Effector memory CD8-positive, alpha-beta T cell (primary cell): ENCODE measurements at regions not wholly inside any gene's neighbourhood (a gene's known extent, or its start where the extent isn't known, plus 50 kb on each side); places are given as distances from the start of the nearest gene placed in this dataset.

Source experiments
- ATAC-seq: fragments of 150-1000 bp; cut with Tn5 transposase; replicated peaks from 2 replicates; pipeline ENCODE4 v1.10.0; 2021; ENCODE audit warnings: mild to moderate bottlenecking, moderate library complexity
- DNase-seq, 3 experiments: peaks; one replicate each; pipeline ENCODE4 v3.0.0; 2021
- H3K27ac Mint-ChIP-seq, 2 donors: one replicate each; pipeline ENCODE4 v1.8.0; 2022; ENCODE audit warnings: mild to moderate bottlenecking in 2 of 2, mixed read lengths in 2 of 2, moderate library complexity in 2 of 2
- H3K27me3 Mint-ChIP-seq, 2 donors: one replicate each; pipeline ENCODE4 v1.8.0; 2022; ENCODE audit warnings: mixed read lengths in 2 of 2
- H3K36me3 Mint-ChIP-seq: one replicate; pipeline ENCODE4 v1.8.0; 2022; ENCODE audit warnings: mild to moderate bottlenecking, moderate library complexity, mixed read lengths; ENCODE audit not compliant: insufficient read depth
- H3K4me1 Mint-ChIP-seq, 2 donors: one replicate each; pipeline ENCODE4 v1.8.0; 2022; ENCODE audit warnings: low read depth in 2 of 2, mixed read lengths in 2 of 2
- H3K4me3 Mint-ChIP-seq, 2 donors: one replicate each; pipeline ENCODE4 v1.8.0; 2022; ENCODE audit warnings: mild to moderate bottlenecking in 2 of 2, mixed read lengths in 2 of 2, moderate library complexity in 2 of 2
- H3K9me3 Mint-ChIP-seq, 2 donors: one replicate each; pipeline ENCODE4 v1.8.0; 2022; ENCODE audit warnings: mixed read lengths in 2 of 2

DNA sequence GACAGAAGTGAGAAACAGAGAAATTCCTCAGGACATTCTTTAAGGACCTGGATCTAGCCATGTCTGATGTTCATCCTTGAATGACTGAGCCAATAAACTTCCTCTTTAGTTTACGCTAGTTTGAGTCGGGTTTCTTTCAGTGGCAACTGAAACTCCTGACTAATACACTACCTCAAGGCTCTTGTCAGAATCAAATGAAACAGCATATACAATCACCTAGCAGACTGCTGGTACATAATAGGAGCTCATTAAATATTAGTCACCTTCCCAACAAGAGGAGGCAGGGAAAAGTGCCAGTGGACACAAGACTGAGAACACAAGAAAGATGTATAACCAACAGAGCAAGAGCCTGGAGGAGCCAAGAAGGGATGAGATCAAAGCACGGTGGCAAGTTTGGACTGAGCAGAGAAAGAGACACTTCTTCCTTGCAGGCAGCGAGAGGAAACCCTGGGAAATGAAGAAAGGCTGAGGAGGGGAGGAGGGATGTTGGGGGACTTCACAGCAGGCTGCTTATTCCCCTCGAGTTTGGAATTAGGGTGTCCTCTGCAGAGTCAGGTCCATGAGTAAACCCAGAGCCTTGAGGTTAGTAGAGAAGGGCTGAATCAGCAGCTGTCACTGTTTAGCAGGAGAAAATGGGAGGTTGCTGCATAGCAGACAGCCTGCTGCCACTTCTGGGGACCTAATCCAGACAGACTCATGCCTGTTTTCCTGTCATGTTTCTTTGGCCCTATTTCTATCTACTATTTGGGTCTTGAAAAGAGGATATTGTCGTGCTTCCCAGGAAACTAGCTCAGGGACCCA lies 73.3 kb downstream of the MRPL46 start:
- peaks cover 0 to 3% of the 10 kb centered on the region in 2 donors for H3K4me1 Mint-ChIP-seq
- ATAC-seq (no peak), DNase-seq (no peak)
- no peaks in the 10 kb centered on the region for H3K36me3 Mint-ChIP-seq
- no peak overlapping the region for H3K4me3 Mint-ChIP-seq
- H3K27me3 Mint-ChIP-seq, result peaks cover 29 to 85% of the 10 kb centered on the region in 2 donors
- no peak overlapping the region for H3K27ac Mint-ChIP-seq
- H3K9me3 Mint-ChIP-seq, result no peaks in the 10 kb centered on the region

- no peaks in the 10 kb centered on the region for H3K4me1 Mint-ChIP-seq
Measured at GRCh38 chr15:88391700-88392099, 75.5 kb downstream of the MRPL46 start.

DNA sequence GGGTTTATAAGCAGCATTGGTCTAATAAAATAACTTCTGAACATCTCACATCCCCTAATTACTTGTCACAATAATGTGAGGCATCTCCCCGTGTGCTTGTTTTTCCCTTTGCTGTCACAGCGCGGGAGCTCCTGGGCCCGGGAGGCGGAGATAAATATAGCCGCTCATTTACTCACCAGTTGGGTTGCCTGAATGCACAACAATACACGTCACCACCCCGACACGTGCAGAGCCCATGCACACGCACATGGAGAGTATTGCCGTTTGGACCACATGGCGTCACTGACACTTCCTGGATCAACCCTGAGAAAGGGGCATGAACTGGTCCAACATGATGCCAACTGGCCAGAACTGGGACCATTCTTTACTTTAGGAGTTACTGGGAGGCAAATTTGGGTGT lies 76.2 kb downstream of the MRPL46 start:
- no peaks in the 10 kb centered on the region for H3K9me3 Mint-ChIP-seq
- no peak for DNase-seq
- H3K27ac Mint-ChIP-seq, result no peak overlapping the region
- no peaks in the 10 kb centered on the region for H3K4me1 Mint-ChIP-seq
- H3K36me3 Mint-ChIP-seq, result no peaks in the 10 kb centered on the region
- H3K4me3 Mint-ChIP-seq, result no peak overlapping the region
- no peak for ATAC-seq
- peaks cover 23 to 84% of the 10 kb centered on the region in 2 donors for H3K27me3 Mint-ChIP-seq

More at GRCh38 chr15:88391700-88392099, 75.5 kb downstream of the MRPL46 start:
- no peak for ATAC-seq
- Mint-ChIP-seq H3K36me3 (no peaks in the 10 kb centered on the region), H3K4me3 (no peak overlapping the region), H3K27me3 (peaks cover 24 to 84% of the 10 kb centered on the region in 2 donors), H3K27ac (no peak overlapping the region), H3K9me3 (no peaks in the 10 kb centered on the region)
- DNase-seq, result no peak

DNA sequence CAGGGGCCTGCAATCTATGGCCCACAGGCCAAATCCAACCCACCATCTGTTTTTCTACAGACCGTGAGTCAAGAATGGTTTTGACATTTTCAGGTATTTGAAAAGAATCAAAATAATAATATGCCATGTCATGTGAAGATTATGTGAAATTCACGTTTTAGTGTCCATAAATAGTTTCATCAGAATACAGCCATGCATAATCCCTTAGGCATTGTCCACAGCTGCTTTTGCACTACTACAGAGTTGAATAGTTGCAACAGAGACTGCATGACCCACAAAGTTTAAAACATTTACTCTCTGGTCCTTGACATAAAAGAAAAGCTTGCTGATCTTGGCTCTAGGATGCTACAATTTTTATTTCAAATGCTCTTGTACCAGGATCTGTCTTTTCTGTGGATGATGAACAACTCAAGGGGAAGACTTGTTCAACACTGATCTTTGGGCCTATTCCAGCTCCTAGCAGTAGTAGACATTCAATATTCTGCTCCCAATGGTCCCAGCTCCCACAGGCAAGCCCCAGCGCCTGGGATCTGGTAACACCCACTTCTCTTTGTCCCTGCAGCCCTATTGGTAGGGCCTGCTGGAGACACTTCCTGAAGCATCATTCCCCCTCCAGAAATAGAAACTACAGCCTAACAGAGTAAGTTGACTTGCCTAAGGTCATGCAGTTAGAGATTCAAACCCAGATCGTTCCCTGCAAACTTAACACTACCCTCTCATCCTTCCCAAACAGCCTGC lies 76.9 kb downstream of the MRPL46 start:
- DNase-seq (no peak), ATAC-seq (no peak)
- Mint-ChIP-seq H3K27ac (no peak overlapping the region), H3K4me3 (no peak overlapping the region), H3K27me3 (peaks cover 21 to 81% of the 10 kb centered on the region in 2 donors), H3K4me1 (no peaks in the 10 kb centered on the region), H3K36me3 (no peaks in the 10 kb centered on the region), H3K9me3 (no peaks in the 10 kb centered on the region)

DNA sequence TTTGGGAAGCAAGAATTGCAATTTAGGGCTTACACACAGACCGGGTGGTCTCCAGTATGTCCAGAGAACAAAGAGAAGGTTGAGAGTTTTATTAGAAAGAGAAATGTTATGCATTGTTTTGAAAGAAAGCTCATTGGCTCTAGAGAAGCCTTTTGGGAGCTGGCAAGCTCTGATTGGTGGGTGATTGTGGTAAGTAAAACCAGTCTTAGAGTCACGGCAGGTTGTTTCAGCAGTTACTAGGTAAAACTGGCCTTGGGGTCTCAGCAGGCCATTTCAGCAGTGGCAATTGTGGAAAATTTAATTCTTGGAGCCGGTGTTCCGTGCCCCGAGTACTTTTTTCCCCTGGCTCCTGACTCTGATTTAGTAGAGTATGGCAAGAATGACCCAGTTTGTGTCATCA lies 78.1 kb downstream of the MRPL46 start:
- H3K4me1 Mint-ChIP-seq, result no peaks in the 10 kb centered on the region
- ATAC-seq, result no peak
- no peak overlapping the region for H3K4me3 Mint-ChIP-seq
- DNase-seq, result no peak
- no peaks in the 10 kb centered on the region for H3K36me3 Mint-ChIP-seq
- peaks cover 19 to 81% of the 10 kb centered on the region in 2 donors for H3K27me3 Mint-ChIP-seq
- no peaks in the 10 kb centered on the region for H3K9me3 Mint-ChIP-seq
- no peak overlapping the region for H3K27ac Mint-ChIP-seq

- H3K4me1 Mint-ChIP-seq, result no peaks in the 10 kb centered on the region
- DNase-seq, result no peak
- H3K27ac Mint-ChIP-seq, result no peak overlapping the region
- H3K36me3 Mint-ChIP-seq, result no peaks in the 10 kb centered on the region
- H3K4me3 Mint-ChIP-seq, result no peak overlapping the region
- no peaks in the 10 kb centered on the region for H3K9me3 Mint-ChIP-seq
- H3K27me3 Mint-ChIP-seq, result peaks cover 18 to 81% of the 10 kb centered on the region in 2 donors
- no peak for ATAC-seq
Measured at GRCh38 chr15:88388686-88389085, 78.5 kb downstream of the MRPL46 start.

DNA sequence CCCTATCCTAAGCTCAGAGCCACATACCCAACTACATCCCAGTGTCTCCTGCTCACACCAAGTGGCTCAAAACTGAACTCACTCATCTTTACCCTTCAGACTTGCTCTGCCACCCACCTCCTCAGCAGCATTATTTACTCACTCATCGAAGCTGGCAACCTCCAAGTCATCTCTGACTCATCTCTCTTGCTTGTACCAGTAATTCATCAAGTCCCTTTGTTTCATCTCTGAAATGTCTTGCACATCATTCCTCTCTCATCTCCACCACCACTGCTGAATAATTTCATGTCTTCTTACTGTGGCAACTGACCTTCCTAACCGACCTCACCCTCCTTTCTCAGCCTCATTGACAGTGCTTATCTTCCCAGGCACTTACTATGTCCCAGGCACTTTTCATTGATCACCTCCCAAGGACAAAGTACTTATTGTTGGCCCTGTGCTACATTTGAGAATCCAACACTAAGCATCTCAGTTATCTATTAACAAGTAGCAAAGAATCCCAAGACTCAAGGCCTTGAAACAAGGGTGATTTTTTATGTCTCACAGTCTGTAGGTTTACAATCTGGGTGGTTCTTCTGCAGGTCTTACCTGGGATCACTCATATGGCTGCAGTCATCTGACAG lies 82.0 kb downstream of the MRPL46 start:
- ATAC-seq, result no peak
- no peaks in the 10 kb centered on the region for H3K4me1 Mint-ChIP-seq

GRCh38 chr15:88383354-88383753 lies 83.8 kb downstream of the MRPL46 start:
- H3K36me3 Mint-ChIP-seq, result no peaks in the 10 kb centered on the region
- ATAC-seq (no peak), DNase-seq (no peak)
- H3K9me3 Mint-ChIP-seq, result no peaks in the 10 kb centered on the region
- H3K27ac Mint-ChIP-seq, result no peak overlapping the region
- H3K4me3 Mint-ChIP-seq, result no peak overlapping the region
- peaks cover 23 to 42% of the 10 kb centered on the region in 2 donors for H3K27me3 Mint-ChIP-seq
- H3K4me1 Mint-ChIP-seq, result no peaks in the 10 kb centered on the region

More for the DNA sequence above, 82.0 kb downstream of the MRPL46 start:
- no peak overlapping the region for H3K4me3 Mint-ChIP-seq
- H3K27ac Mint-ChIP-seq, result no peak overlapping the region
- no peaks in the 10 kb centered on the region for H3K9me3 Mint-ChIP-seq
- H3K36me3 Mint-ChIP-seq, result no peaks in the 10 kb centered on the region
- peaks cover 23 to 55% of the 10 kb centered on the region in 2 donors for H3K27me3 Mint-ChIP-seq
- DNase-seq, result no peak

- H3K27ac Mint-ChIP-seq, result no peak overlapping the region
- H3K4me3 Mint-ChIP-seq, result no peak overlapping the region
- no peaks in the 10 kb centered on the region for H3K9me3 Mint-ChIP-seq
- no peaks in the 10 kb centered on the region for H3K4me1 Mint-ChIP-seq
- no peaks in the 10 kb centered on the region for H3K36me3 Mint-ChIP-seq
- ATAC-seq (no peak), DNase-seq (no peak)
- peaks cover 23 to 37% of the 10 kb centered on the region in 2 donors for H3K27me3 Mint-ChIP-seq
Measured at GRCh38 chr15:88382482-88382983, 84.7 kb downstream of the MRPL46 start.

- no peak overlapping the region for H3K27ac Mint-ChIP-seq
- no peak overlapping the region for H3K4me3 Mint-ChIP-seq
- no peak for DNase-seq
- no peak for ATAC-seq
- H3K27me3 Mint-ChIP-seq, result peaks cover 21 to 36% of the 10 kb centered on the region in 2 donors
- H3K36me3 Mint-ChIP-seq, result no peaks in the 10 kb centered on the region
- no peaks in the 10 kb centered on the region for H3K9me3 Mint-ChIP-seq
- no peaks in the 10 kb centered on the region for H3K4me1 Mint-ChIP-seq
Measured at GRCh38 chr15:88378188-88378637, 89.0 kb downstream of the MRPL46 start.

DNA sequence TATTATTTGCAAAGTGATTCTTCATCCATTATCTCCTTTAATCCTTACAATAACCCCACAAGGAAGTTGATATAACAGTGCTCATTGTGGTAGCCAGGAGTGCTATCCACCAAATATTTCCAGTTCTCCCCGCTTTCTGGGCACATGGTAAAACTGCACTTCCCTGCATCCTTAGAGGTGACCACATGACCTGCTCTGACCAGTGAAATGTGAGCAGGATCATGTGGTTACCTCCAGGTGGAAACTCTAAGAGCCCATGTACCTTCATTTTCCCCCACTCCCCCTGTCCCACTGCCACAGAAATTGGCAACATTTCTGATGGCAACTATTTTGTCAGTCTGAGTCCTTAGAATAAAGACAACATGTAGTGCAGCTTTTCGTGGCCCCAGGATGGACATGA lies 89.7 kb downstream of the MRPL46 start:
- no peaks in the 10 kb centered on the region for H3K36me3 Mint-ChIP-seq
- H3K4me3 Mint-ChIP-seq, result no peak overlapping the region
- DNase-seq (no peak), ATAC-seq (no peak)
- H3K9me3 Mint-ChIP-seq, result no peaks in the 10 kb centered on the region
- H3K4me1 Mint-ChIP-seq, result no peaks in the 10 kb centered on the region
- peaks cover 23 to 42% of the 10 kb centered on the region in 2 donors for H3K27me3 Mint-ChIP-seq
- no peak overlapping the region for H3K27ac Mint-ChIP-seq

DNA sequence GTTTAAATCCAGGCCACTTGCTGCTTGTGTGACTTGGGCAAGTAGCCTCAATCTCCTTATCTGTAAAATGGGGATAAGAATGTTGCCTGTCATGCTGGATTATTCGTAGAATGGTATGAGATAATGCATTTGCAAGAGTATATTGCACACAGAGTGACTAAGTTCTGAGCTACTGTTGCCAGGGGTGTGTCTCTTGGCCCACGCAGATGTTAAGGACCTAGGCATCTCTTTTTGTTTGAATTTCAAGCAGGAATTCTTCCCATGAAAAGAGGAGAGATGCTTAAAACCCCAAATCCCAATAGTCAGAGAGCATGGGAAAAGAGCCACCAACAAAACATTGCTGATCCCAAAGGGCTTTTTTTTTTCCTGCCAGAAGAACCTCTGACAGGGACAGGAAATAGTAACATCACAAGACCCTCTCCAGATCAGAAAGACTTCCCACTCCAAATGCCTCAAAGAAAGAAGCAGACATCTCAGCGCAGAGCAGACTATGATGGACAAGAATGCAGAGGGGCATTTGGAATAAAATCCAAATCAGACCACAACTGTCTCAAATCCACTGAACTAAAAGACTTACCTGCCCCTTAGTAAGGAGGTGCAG lies 90.5 kb downstream of the MRPL46 start:
- ATAC-seq (no peak), DNase-seq (no peak)
- Mint-ChIP-seq H3K36me3 (no peaks in the 10 kb centered on the region), H3K4me1 (no peaks in the 10 kb centered on the region), H3K27ac (no peak overlapping the region), H3K9me3 (no peaks in the 10 kb centered on the region), H3K27me3 (peaks cover 23 to 47% of the 10 kb centered on the region in 2 donors), H3K4me3 (no peak overlapping the region)

DNA sequence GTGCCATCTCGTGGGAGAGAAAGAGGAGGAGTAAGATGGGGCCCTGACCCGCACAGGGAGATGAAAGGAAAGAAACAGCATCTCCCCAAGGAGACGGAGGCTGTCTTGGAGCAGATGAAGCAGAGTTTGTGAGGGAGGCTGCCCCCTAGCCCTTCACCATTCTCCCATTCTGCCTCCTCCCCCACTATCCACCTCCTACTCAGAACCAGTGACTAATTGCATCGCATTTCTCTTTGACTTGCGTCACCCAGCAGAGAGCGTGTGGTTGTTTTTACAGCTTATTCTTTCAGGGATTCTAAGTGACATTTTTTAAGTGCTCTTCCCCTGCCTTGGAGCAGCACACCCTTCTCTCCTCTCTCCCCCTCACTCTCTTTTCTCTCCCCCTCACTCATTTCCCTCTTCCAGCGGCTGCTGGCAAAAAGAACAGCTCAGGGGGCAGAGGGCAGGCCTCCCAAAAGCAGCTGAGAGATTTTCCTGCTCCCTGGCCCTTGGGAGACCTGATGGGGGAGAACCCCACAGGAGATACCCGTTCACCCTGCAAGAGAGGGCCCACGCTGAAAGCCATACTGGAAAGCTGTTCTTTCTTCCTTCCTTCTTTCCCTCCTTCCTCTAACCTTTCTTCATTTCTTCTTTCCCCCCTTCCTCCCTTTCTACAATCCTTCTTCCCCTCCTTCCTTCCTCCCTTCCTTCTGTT lies 91.8 kb downstream of the MRPL46 start:
- Mint-ChIP-seq H3K9me3 (no peaks in the 10 kb centered on the region), H3K27ac (no peak overlapping the region), H3K4me3 (no peak overlapping the region), H3K36me3 (no peaks in the 10 kb centered on the region), H3K4me1 (no peaks in the 10 kb centered on the region), H3K27me3 (peaks cover 25 to 60% of the 10 kb centered on the region in 2 donors)
- DNase-seq (no peak), ATAC-seq (no peak)
